HFF-Myc (cell line): ENCODE measurements at regions not wholly inside any gene's neighbourhood (a gene's known extent, or its start where the extent isn't known, plus 50 kb on each side); places are given as distances from the start of the nearest gene placed in this dataset.

Experiments
- DNase-seq: peaks from one replicate; pipeline ENCODE4 v3.0.0-alpha.2; 2011; ENCODE audit warnings: low read depth; ENCODE audit errors: extremely low read depth
- H3K4me3 ChIP-seq: replicated peaks from 2 replicates; pipeline ENCODE4 v1.5.1; 2011; ENCODE audit warnings: low read depth, mild to moderate bottlenecking, control low read depth, low read length
- CTCF ChIP-seq: IDR thresholded peaks from 2 replicates; pipeline ENCODE4 v1.5.1; 2012; ENCODE audit warnings: mild to moderate bottlenecking, low read depth, low read length, control low read depth; ENCODE audit errors: missing control alignments

DNA sequence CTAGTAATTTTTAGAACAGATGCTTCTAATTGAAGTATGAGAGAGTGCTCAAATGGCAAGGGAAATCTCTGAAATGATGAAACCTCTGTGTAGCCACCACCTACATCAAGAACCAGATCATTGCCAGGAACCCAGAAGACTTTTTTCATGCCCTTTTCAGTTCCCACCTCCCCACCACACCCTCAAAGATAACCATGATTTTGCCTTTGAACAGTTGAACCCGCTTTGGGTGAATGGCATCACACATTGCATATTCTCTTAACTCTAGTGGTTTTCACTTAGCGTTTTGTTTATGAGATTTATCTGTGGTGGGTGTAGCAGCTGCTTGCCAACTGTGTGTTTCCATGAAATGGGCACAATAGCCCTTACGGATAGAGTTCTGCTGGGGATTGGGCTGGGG lies 142.9 kb upstream of the HDAC4 start:
- no peak for DNase-seq
- TF ChIP-seq CTCF: no peak
- H3K4me3 ChIP-seq: no peak overlapping the region

- no peak overlapping the region for H3K4me3 ChIP-seq
- no peak for TF ChIP-seq CTCF
- no peak for DNase-seq
Observed at GRCh38 chr2:239540174-239540573, 139.4 kb upstream of the HDAC4 start.

GRCh38 chr2:239539776-239540100 lies 138.9 kb upstream of the HDAC4 start:
- DNase-seq: no peak
- no peak overlapping the region for H3K4me3 ChIP-seq
- no peak for TF ChIP-seq CTCF

GRCh38 chr2:239539083-239539775 lies 138.4 kb upstream of the HDAC4 start:
- DNase-seq: no peak

DNA sequence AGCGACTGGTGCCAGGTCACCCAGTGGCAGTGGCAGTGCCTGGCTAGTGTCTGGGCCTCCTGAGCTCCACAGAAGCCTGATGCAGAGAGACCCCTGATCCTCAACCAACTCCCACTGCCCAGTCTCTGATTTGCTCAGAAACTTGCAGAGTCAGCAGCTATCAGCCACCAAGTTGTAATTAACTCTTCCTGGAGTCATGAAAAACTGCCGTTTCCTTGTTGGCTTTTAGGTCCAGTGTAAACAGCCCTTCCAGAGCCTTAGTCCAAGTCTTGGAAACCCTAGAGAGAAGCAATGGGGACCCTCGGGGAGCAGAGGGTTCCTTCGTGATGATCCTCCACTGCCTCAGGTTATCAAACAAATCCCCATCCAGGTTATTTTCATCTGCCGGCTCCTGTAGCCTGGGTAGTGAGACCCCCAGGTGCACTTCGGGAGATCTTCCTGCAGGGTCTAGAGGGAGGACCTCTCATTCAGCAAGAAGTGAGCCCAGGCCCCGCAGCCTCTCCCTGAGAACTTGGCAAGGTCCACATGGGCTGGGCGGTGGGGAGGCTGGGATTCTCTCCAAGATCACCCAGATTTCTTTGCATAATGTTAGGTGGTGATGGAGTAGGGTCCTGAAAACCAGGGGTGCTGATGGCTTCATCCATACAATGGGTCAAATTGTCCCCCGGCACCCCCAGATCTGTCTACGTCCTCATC lies 137.7 kb upstream of the HDAC4 start:
- TF ChIP-seq CTCF: no peak
- no peak for DNase-seq
- no peak overlapping the region for H3K4me3 ChIP-seq

More at GRCh38 chr2:239539083-239539775, 138.4 kb upstream of the HDAC4 start:
- no peak for TF ChIP-seq CTCF
- H3K4me3 ChIP-seq: no peak overlapping the region

DNA sequence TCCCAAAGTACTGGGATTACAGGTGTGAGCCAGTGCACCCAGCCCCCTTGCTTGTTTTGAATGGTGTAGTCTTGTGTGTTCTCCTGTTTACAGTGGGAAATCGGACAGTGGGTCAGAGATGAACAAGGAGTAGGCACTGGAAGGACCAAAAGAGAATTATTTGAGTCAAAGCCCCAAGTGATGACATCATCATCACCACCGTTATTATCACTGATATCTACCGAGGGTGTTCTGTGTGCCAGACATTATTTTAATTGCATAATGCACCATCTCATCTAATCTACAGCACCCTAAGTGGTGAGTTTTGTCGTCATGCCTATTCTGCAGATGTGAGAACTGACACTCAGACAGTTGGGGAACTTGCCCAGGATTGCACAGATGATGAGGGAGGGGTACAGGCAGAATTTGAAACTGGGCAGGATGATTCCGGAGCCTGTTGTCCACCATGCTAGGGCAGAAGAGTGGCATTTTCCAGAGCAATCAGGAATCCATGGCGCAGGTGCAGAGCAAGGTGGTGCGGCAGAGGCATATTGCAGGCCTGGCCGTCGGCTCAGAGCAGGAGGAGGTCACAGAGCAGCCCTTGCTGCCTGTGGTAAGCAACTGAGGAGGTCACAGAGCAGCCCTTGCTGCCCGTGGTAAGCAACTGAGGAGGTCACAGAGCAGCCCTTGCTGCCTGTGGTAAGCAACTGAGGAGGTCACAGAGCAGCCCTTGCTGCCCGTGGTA lies 137.0 kb upstream of the HDAC4 start:
- no peak overlapping the region for H3K4me3 ChIP-seq
- DNase-seq: no peak
- TF ChIP-seq CTCF: no peak
